SK-N-SH treated with all-trans-retinoic acid at 6 μM for 48 hours (cell line): ENCODE measurements at regions not wholly inside any gene's neighbourhood (a gene's known extent, or its start where the extent isn't known, plus 50 kb on each side); places are given as distances from the start of the nearest gene placed in this dataset.

Experiments
- ATAC-seq: fragments of 200-7000 bp; cut with Tn5 transposase; 3 replicates; pipeline ENCODE4 v1.9.1; 2020; ENCODE audit warnings: mild to moderate bottlenecking, moderate library complexity
- ARNTL ChIP-seq: fragments of 450-650 bp; formaldehyde crosslinking; IDR thresholded peaks from 2 replicates; pipeline ENCODE4 v1.5.0; 2020; ENCODE audit warnings: low read depth, mild to moderate bottlenecking, moderate library complexity, borderline replicate concordance
- CREB5 ChIP-seq: fragments of 250-450 bp; sonication (Bioruptor Pico); IDR thresholded peaks from 2 replicates; pipeline ENCODE4 v1.5.1; 2020; ENCODE audit warnings: low read depth, mild to moderate bottlenecking, moderate library complexity
- CSRNP3 ChIP-seq: fragments of 250-450 bp; sonication (Bioruptor Pico); IDR thresholded peaks from 2 replicates; pipeline ENCODE4 v1.5.1; 2021; ENCODE audit warnings: mild to moderate bottlenecking, moderate library complexity
- ESRRG ChIP-seq: fragments of 250-450 bp; sonication (Bioruptor Pico); IDR thresholded peaks from 2 replicates; pipeline ENCODE4 v1.6.1; 2021; ENCODE audit warnings: mild to moderate bottlenecking
- GLIS3 ChIP-seq: fragments of 250-450 bp; sonication (Bioruptor Pico); IDR thresholded peaks from 2 replicates; pipeline ENCODE4 v1.5.0; 2020; ENCODE audit warnings: mild to moderate bottlenecking, moderate library complexity
- ISL1 ChIP-seq: fragments of 250-450 bp; sonication (Bioruptor Pico); IDR thresholded peaks from 2 replicates; pipeline ENCODE4 v2.1.2; 2022; ENCODE audit warnings: mild to moderate bottlenecking, moderate library complexity
- OSR1 ChIP-seq: fragments of 250-450 bp; sonication (Bioruptor Pico); IDR thresholded peaks from 2 replicates; pipeline ENCODE4 v1.8.0; 2022; ENCODE audit warnings: moderate library complexity, mild to moderate bottlenecking, inconsistent platforms
- PATZ1 ChIP-seq: fragments of 250-450 bp; sonication (Bioruptor Pico); IDR thresholded peaks from 2 replicates; pipeline ENCODE4 v1.8.0; 2020; ENCODE audit warnings: mild to moderate bottlenecking, moderate library complexity, borderline replicate concordance
- POU6F1 ChIP-seq: fragments of 250-450 bp; sonication (Bioruptor Pico); IDR thresholded peaks from 2 replicates; pipeline ENCODE4 v1.8.0; 2021; ENCODE audit warnings: low read depth, mild to moderate bottlenecking, moderate library complexity, borderline replicate concordance
- SNAI2 ChIP-seq: fragments of 250-450 bp; sonication (Bioruptor Pico); IDR thresholded peaks from 2 replicates; pipeline ENCODE4 v1.5.0; 2020; ENCODE audit warnings: mild to moderate bottlenecking, moderate library complexity
- TCF4 ChIP-seq: fragments of 250-450 bp; sonication (Bioruptor Pico); IDR thresholded peaks from 2 replicates; pipeline ENCODE4 v1.8.0; 2021; ENCODE audit warnings: mild to moderate bottlenecking, moderate library complexity, borderline replicate concordance
- TOX ChIP-seq: fragments of 250-450 bp; sonication (Bioruptor Pico); IDR thresholded peaks from 2 replicates; pipeline ENCODE4 v1.8.0; 2021; ENCODE audit warnings: mild to moderate bottlenecking, moderate library complexity, borderline replicate concordance
- TSHZ2 ChIP-seq: fragments of 250-450 bp; sonication (Bioruptor Pico); IDR thresholded peaks from 2 replicates; pipeline ENCODE4 v1.5.0; 2020; ENCODE audit warnings: mild to moderate bottlenecking, moderate library complexity
- ZC3H10 ChIP-seq: fragments of 250-450 bp; sonication (Bioruptor Pico); IDR thresholded peaks from 2 replicates; pipeline ENCODE4 v1.5.1; 2021; ENCODE audit warnings: mild to moderate bottlenecking, moderate library complexity
- ZFP3 ChIP-seq: fragments of 250-450 bp; sonication (Bioruptor Pico); IDR thresholded peaks from 2 replicates; pipeline ENCODE4 v1.5.0; 2020; ENCODE audit warnings: mild to moderate bottlenecking, moderate library complexity
- ZFP30 ChIP-seq: fragments of 450-650 bp; formaldehyde crosslinking; IDR thresholded peaks from 2 replicates; pipeline ENCODE4 v1.5.0; 2022; ENCODE audit warnings: mild to moderate bottlenecking, moderate library complexity
- ZNF565 ChIP-seq: fragments of 450-650 bp; formaldehyde crosslinking; conservative IDR thresholded peaks from 2 replicates; pipeline ENCODE4 v1.5.0; 2020; ENCODE audit warnings: low read depth, mild to moderate bottlenecking, moderate library complexity
- ZNF70 ChIP-seq: fragments of 450-650 bp; formaldehyde crosslinking; IDR thresholded peaks from 2 replicates; pipeline ENCODE4 v1.5.0; 2020; ENCODE audit warnings: mild to moderate bottlenecking, moderate library complexity
- ZNF8 ChIP-seq: fragments of 450-650 bp; formaldehyde crosslinking; IDR thresholded peaks from 2 replicates; pipeline ENCODE4 v1.5.0; 2020; ENCODE audit warnings: mild to moderate bottlenecking, moderate library complexity

- ATAC-seq = no peak
- TF ChIP-seq POU6F1 (CRISPR knock-in tag) = no peak
- no peak for TF ChIP-seq ARNTL (CRISPR knock-in tag)
- TF ChIP-seq ZNF70 (CRISPR knock-in tag) = no peak
- TF ChIP-seq TSHZ2 (CRISPR knock-in tag) = no peak
- no peak for TF ChIP-seq ISL1 (CRISPR knock-in tag)
- no peak for TF ChIP-seq OSR1 (CRISPR knock-in tag)
- TF ChIP-seq GLIS3 = no peak
- TF ChIP-seq CSRNP3 (CRISPR knock-in tag) = no peak
- TF ChIP-seq ZC3H10 = no peak
- no peak for TF ChIP-seq ZNF565 (CRISPR knock-in tag)
- TF ChIP-seq TCF4 (CRISPR knock-in tag) = no peak
- no peak for TF ChIP-seq TOX
- no peak for TF ChIP-seq ZFP3
Observed at GRCh38 chr2:220046507-220046906, 419.1 kb downstream of the SLC4A3 start.

- ATAC-seq = no peak
- no peak for TF ChIP-seq TSHZ2 (CRISPR knock-in tag)
- TF ChIP-seq ZFP30 = no peak
- no peak for TF ChIP-seq ESRRG (CRISPR knock-in tag)
- no peak for TF ChIP-seq ZNF8 (CRISPR knock-in tag)
- TF ChIP-seq POU6F1 (CRISPR knock-in tag) = no peak
- TF ChIP-seq PATZ1 = no peak
- TF ChIP-seq ZNF70 (CRISPR knock-in tag) = no peak
- no peak for TF ChIP-seq CREB5 (CRISPR knock-in tag)
- no peak for TF ChIP-seq SNAI2
- TF ChIP-seq ZFP3 = no peak
- TF ChIP-seq, all 23 proteins: peak for 0
Observed at GRCh38 chr2:220051716-220052115, 424.3 kb downstream of the SLC4A3 start.
